ENCODE measurements at regions not wholly inside any gene's neighbourhood (a gene's known extent, or its start where the extent isn't known, plus 50 kb on each side); places are given as distances from the start of the nearest gene placed in this dataset.

- Mint-ChIP-seq H3K27me3 (ENCODE audit: low read depth, poor library complexity) (peaks cover 28% of the 10 kb centered on the region), H3K36me3 (ENCODE audit: low read depth) (no peaks in the 10 kb centered on the region), H3K4me1 (peaks cover 22% of the 10 kb centered on the region), H3K9me3 (peaks cover 23% of the 10 kb centered on the region), H3K4me3 (no peak overlapping the region), H3K27ac (no peak overlapping the region)
- TF ChIP-seq, protein P1, sequence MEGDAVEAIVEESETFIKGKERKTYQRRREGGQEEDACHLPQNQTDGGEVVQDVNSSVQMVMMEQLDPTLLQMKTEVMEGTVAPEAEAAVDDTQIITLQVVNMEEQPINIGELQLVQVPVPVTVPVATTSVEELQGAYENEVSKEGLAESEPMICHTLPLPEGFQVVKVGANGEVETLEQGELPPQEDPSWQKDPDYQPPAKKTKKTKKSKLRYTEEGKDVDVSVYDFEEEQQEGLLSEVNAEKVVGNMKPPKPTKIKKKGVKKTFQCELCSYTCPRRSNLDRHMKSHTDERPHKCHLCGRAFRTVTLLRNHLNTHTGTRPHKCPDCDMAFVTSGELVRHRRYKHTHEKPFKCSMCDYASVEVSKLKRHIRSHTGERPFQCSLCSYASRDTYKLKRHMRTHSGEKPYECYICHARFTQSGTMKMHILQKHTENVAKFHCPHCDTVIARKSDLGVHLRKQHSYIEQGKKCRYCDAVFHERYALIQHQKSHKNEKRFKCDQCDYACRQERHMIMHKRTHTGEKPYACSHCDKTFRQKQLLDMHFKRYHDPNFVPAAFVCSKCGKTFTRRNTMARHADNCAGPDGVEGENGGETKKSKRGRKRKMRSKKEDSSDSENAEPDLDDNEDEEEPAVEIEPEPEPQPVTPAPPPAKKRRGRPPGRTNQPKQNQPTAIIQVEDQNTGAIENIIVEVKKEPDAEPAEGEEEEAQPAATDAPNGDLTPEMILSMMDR (IDR thresholded peaks at IDR 0.05), result no peak
- no peak for DNase-seq
These were observed 226.3 kb upstream of the KCNG1 start for GRCh38 chr20:51249215-51249614.

- Mint-ChIP-seq H3K27ac (no peak overlapping the region), H3K4me3 (no peak overlapping the region)
These were observed 221.6 kb upstream of the KCNG1 start for GRCh38 chr20:51244466-51244865.

DNA sequence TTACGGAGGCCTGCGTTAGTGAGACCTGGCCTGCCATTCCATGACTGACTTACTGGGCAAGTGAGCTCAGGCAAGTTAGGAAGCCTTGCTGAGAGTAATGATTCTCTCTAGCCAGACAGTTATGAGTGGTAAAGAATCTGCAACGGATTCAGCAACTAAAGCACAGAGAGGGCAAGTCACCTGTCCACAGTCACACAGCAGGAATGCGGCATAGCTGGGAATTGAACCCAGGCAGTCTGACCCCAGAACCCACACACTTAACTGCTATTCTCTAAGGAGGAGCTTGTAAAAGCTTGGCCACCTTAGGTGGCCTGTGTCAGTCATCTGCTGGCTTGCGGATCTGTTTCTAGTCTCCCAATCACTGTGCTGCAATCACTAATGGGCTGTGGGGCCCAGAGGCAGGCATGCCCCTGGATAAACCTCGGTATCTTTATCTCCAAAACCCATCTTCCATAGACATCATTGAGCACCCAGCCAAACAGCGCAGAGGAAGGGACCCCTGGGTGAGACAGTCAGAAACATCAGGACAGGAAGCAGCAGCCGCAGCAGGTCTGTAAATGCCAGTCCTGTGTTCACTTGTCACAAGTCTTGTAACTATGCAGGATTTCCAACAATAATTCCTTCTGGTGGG is 215.9 kb upstream of the KCNG1 start:
- Mint-ChIP-seq H3K9me3 (peaks cover 28% of the 10 kb centered on the region), H3K4me1 (peaks cover 26% of the 10 kb centered on the region), H3K4me3 (no peak overlapping the region), H3K27me3 (ENCODE audit: low read depth, poor library complexity) (peaks cover 16% of the 10 kb centered on the region), H3K27ac (no peak overlapping the region), H3K36me3 (ENCODE audit: low read depth) (peaks cover 5% of the 10 kb centered on the region)
- no peak for DNase-seq
- TF ChIP-seq, protein P1 (IDR thresholded peaks at IDR 0.05), result no peak

More at GRCh38 chr20:51244466-51244865, 221.6 kb upstream of the KCNG1 start:
- Mint-ChIP-seq H3K4me1 (peaks cover 7% of the 10 kb centered on the region), H3K36me3 (ENCODE audit: low read depth) (peaks cover 5% of the 10 kb centered on the region), H3K9me3 (peaks cover 25% of the 10 kb centered on the region), H3K27me3 (ENCODE audit: low read depth, poor library complexity) (peaks cover 21% of the 10 kb centered on the region)
- TF ChIP-seq, protein P1 (IDR thresholded peaks at IDR 0.05), result no peak
- DNase-seq, result no peak

- DNase-seq, result no peak
- H3K36me3 Mint-ChIP-seq (ENCODE audit: low read depth), result peaks cover 1% of the 10 kb centered on the region
- peaks cover 18% of the 10 kb centered on the region for H3K9me3 Mint-ChIP-seq
- TF ChIP-seq, protein P1 (IDR thresholded peaks at IDR 0.05), result no peak
- H3K4me3 Mint-ChIP-seq, result no peak overlapping the region
- H3K27ac Mint-ChIP-seq, result peak overlapping the region; percentile 31
- peaks cover 26% of the 10 kb centered on the region for H3K4me1 Mint-ChIP-seq
- H3K27me3 Mint-ChIP-seq (ENCODE audit: low read depth, poor library complexity), result peaks cover 14% of the 10 kb centered on the region
These were observed 214.9 kb upstream of the KCNG1 start for GRCh38 chr20:51237791-51238190.

GRCh38 chr20:51237278-51237677 is 214.4 kb upstream of the KCNG1 start:
- H3K4me1 Mint-ChIP-seq, result peaks cover 26% of the 10 kb centered on the region
- no peak overlapping the region for H3K4me3 Mint-ChIP-seq
- no peak for DNase-seq
- TF ChIP-seq, protein P1 (IDR thresholded peaks at IDR 0.05), result no peak
- peaks cover 11% of the 10 kb centered on the region for H3K27me3 Mint-ChIP-seq (ENCODE audit: low read depth, poor library complexity)
- peak overlapping the region; percentile 54 for H3K27ac Mint-ChIP-seq
- no peaks in the 10 kb centered on the region for H3K36me3 Mint-ChIP-seq (ENCODE audit: low read depth)
- peaks cover 13% of the 10 kb centered on the region for H3K9me3 Mint-ChIP-seq

- TF ChIP-seq, protein P1 (IDR thresholded peaks at IDR 0.05), result no peak
- DNase-seq, result no peak
- peaks cover 10% of the 10 kb centered on the region for H3K9me3 Mint-ChIP-seq
- H3K4me1 Mint-ChIP-seq, result peaks cover 26% of the 10 kb centered on the region
- H3K27me3 Mint-ChIP-seq (ENCODE audit: low read depth, poor library complexity), result peaks cover 16% of the 10 kb centered on the region
- H3K4me3 Mint-ChIP-seq, result no peak overlapping the region
- H3K36me3 Mint-ChIP-seq (ENCODE audit: low read depth), result no peaks in the 10 kb centered on the region
- H3K27ac Mint-ChIP-seq, result peak overlapping the region; percentile 54
These were observed 213.5 kb upstream of the KCNG1 start for GRCh38 chr20:51236421-51236820.

Data from nephron progenitor cell (in vitro differentiated cells).